ENCODE measurements at regions not wholly inside any gene's neighbourhood (a gene's known extent, or its start where the extent isn't known, plus 50 kb on each side); places are given as distances from the start of the nearest gene placed in this dataset.
"Not testable (repeated sequence)": the region's sequence is repeated elsewhere in the genome, so short reads cannot be mapped to it uniquely, and the experiment has no call there.

GRCh38 chr6:133809406-133809805, 79.5 kb upstream of the TCF21 start:
- Histone ChIP-seq H3K27ac (ENCODE audit: low read depth, low read length) (no peak overlapping the region), H3K4me1 (ENCODE audit: control insufficient read depth, low read length) (no peaks in the 10 kb centered on the region), H4K20me1 (ENCODE audit: control insufficient read depth, insufficient read depth, low read depth, low read length) (no peaks in the 10 kb centered on the region), H3K9me2 (replicated peaks; ENCODE audit: control insufficient read depth, low read length) (no peaks in the 10 kb centered on the region), H3K36me3 (ENCODE audit: control insufficient read depth, low read length) (no peaks in the 10 kb centered on the region), H3K9me3 (ENCODE audit: control insufficient read depth, insufficient read depth, low read length) (no peaks in the 10 kb centered on the region), H3F3A (ENCODE audit: control insufficient read depth, insufficient read depth) (no peaks in the 10 kb centered on the region), H3K27me3 (ENCODE audit: control insufficient read depth, low read length) (no peaks in the 10 kb centered on the region), H3K4me3 (ENCODE audit: low read length) (no peak overlapping the region), H3K79me2 (ENCODE audit: control insufficient read depth, low read length) (no peaks in the 10 kb centered on the region), H3K4me2 (ENCODE audit: low read length) (no peak overlapping the region)
- TF ChIP-seq EZH2phosphoT487 (IDR thresholded peaks at IDR 0.05; ENCODE audit: borderline replicate concordance, low read length) = no peak
- TF ChIP-seq, protein P1, sequence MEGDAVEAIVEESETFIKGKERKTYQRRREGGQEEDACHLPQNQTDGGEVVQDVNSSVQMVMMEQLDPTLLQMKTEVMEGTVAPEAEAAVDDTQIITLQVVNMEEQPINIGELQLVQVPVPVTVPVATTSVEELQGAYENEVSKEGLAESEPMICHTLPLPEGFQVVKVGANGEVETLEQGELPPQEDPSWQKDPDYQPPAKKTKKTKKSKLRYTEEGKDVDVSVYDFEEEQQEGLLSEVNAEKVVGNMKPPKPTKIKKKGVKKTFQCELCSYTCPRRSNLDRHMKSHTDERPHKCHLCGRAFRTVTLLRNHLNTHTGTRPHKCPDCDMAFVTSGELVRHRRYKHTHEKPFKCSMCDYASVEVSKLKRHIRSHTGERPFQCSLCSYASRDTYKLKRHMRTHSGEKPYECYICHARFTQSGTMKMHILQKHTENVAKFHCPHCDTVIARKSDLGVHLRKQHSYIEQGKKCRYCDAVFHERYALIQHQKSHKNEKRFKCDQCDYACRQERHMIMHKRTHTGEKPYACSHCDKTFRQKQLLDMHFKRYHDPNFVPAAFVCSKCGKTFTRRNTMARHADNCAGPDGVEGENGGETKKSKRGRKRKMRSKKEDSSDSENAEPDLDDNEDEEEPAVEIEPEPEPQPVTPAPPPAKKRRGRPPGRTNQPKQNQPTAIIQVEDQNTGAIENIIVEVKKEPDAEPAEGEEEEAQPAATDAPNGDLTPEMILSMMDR (IDR thresholded peaks at IDR 0.05; ENCODE audit: low read depth, low read length, poor library complexity, severe bottlenecking) = no peak

GRCh38 chr6:133811557-133811956, 77.4 kb upstream of the TCF21 start:
- H3K4me1 ChIP-seq (ENCODE audit: control insufficient read depth, low read length) = no peaks in the 10 kb centered on the region
- H4K20me1 ChIP-seq (ENCODE audit: control insufficient read depth, insufficient read depth, low read depth, low read length) = no peaks in the 10 kb centered on the region
- TF ChIP-seq, protein P1 (IDR thresholded peaks at IDR 0.05; ENCODE audit: low read depth, low read length, poor library complexity, severe bottlenecking) = no peak
- TF ChIP-seq EZH2phosphoT487 (IDR thresholded peaks at IDR 0.05; ENCODE audit: borderline replicate concordance, low read length) = no peak
- no peaks in the 10 kb centered on the region for H3K9me3 ChIP-seq (ENCODE audit: control insufficient read depth, insufficient read depth, low read length)
- peaks cover 3% of the 10 kb centered on the region; the same call in 1 of the 2 replicates for H3K27me3 ChIP-seq (ENCODE audit: control insufficient read depth, low read length)
- H3K27ac ChIP-seq (ENCODE audit: low read depth, low read length) = no peak overlapping the region
- H3K9me2 ChIP-seq (replicated peaks; ENCODE audit: control insufficient read depth, low read length) = no peaks in the 10 kb centered on the region
- H3K4me2 ChIP-seq (ENCODE audit: low read length) = no peak overlapping the region
- H3F3A ChIP-seq (ENCODE audit: control insufficient read depth, insufficient read depth) = no peaks in the 10 kb centered on the region
- no peak overlapping the region for H3K4me3 ChIP-seq (ENCODE audit: low read length)
- no peaks in the 10 kb centered on the region for H3K79me2 ChIP-seq (ENCODE audit: control insufficient read depth, low read length)
- H3K36me3 ChIP-seq (ENCODE audit: control insufficient read depth, low read length) = no peaks in the 10 kb centered on the region

DNA sequence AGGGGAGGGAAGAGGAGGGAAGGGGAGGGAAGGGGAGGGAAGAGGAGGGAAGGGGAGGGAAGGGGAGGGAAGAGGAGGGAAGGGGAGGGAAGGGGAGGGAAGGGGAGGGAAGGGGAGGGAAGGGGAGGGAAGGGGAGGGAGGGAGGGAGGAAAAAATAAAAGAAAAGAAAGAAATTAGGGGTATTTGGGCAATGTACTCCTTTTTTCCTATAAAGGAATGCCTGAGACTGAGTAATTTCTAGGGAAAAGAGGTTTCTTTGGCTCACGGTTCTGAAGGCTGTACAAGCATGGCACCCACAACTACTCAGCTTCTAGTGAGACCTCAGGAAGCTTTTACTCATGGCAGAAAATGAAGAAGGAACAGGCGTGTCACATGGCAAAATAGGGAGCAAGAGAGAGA, 76.5 kb upstream of the TCF21 start:
- not testable (repeated sequence) for H3K27ac ChIP-seq (ENCODE audit: low read depth, low read length); H3F3A ChIP-seq (ENCODE audit: control insufficient read depth, insufficient read depth); H3K4me3 ChIP-seq (ENCODE audit: low read length); H3K9me2 ChIP-seq (replicated peaks; ENCODE audit: control insufficient read depth, low read length); H3K36me3 ChIP-seq (ENCODE audit: control insufficient read depth, low read length); H3K79me2 ChIP-seq (ENCODE audit: control insufficient read depth, low read length); H3K9me3 ChIP-seq (ENCODE audit: control insufficient read depth, insufficient read depth, low read length); H3K4me2 ChIP-seq (ENCODE audit: low read length); H3K27me3 ChIP-seq (ENCODE audit: control insufficient read depth, low read length); H3K4me1 ChIP-seq (ENCODE audit: control insufficient read depth, low read length); H4K20me1 ChIP-seq (ENCODE audit: control insufficient read depth, insufficient read depth, low read depth, low read length)

- H3K27ac ChIP-seq (ENCODE audit: low read depth, low read length) = no peak overlapping the region
- TF ChIP-seq, protein P1 (IDR thresholded peaks at IDR 0.05; ENCODE audit: low read depth, low read length, poor library complexity, severe bottlenecking) = no peak
- no peak for TF ChIP-seq EZH2phosphoT487 (IDR thresholded peaks at IDR 0.05; ENCODE audit: borderline replicate concordance, low read length)
- H3K27me3 ChIP-seq (ENCODE audit: control insufficient read depth, low read length) = peaks cover 3% of the 10 kb centered on the region; the same call in 1 of the 2 replicates
Observed at GRCh38 chr6:133814238-133814637, 74.7 kb upstream of the TCF21 start.

More at GRCh38 chr6:133814238-133814637, 74.7 kb upstream of the TCF21 start:
- no peaks in the 10 kb centered on the region for H3K36me3 ChIP-seq (ENCODE audit: control insufficient read depth, low read length)
- no peak overlapping the region for H3K4me3 ChIP-seq (ENCODE audit: low read length)
- H3F3A ChIP-seq (ENCODE audit: control insufficient read depth, insufficient read depth) = no peaks in the 10 kb centered on the region
- no peaks in the 10 kb centered on the region for H3K79me2 ChIP-seq (ENCODE audit: control insufficient read depth, low read length)
- H3K4me2 ChIP-seq (ENCODE audit: low read length) = no peak overlapping the region
- H3K9me3 ChIP-seq (ENCODE audit: control insufficient read depth, insufficient read depth, low read length) = no peaks in the 10 kb centered on the region
- H4K20me1 ChIP-seq (ENCODE audit: control insufficient read depth, insufficient read depth, low read depth, low read length) = no peaks in the 10 kb centered on the region
- no peaks in the 10 kb centered on the region for H3K4me1 ChIP-seq (ENCODE audit: control insufficient read depth, low read length)
- no peaks in the 10 kb centered on the region for H3K9me2 ChIP-seq (replicated peaks; ENCODE audit: control insufficient read depth, low read length)
